ENCODE measurements at regions not wholly inside any gene's neighbourhood (a gene's known extent, or its start where the extent isn't known, plus 50 kb on each side); places are given as distances from the start of the nearest gene placed in this dataset.

- Histone ChIP-seq H3K4me3 (ENCODE audit: insufficient read depth, low read length) (no peak overlapping the region), H4K20me1 (ENCODE audit: insufficient read depth, low read length) (no peaks in the 10 kb centered on the region), H2AFZ (ENCODE audit: low read length) (no peak overlapping the region), H3K27ac (ENCODE audit: low read depth, low read length) (no peak overlapping the region), H3K36me3 (ENCODE audit: insufficient read depth, low read length) (no peaks in the 10 kb centered on the region), H3K79me2 (ENCODE audit: insufficient read depth, low read length) (no peaks in the 10 kb centered on the region), H3K4me1 (ENCODE audit: insufficient read depth, low read length) (peaks cover 20% of the 10 kb centered on the region), H3K9me3 (ENCODE audit: low read depth, low read length) (no peaks in the 10 kb centered on the region), H3K27me3 (ENCODE audit: insufficient read depth, low read length) (no peaks in the 10 kb centered on the region), H3K4me2 (ENCODE audit: insufficient read depth, low read length) (no peak overlapping the region)
- TF ChIP-seq, protein P1, sequence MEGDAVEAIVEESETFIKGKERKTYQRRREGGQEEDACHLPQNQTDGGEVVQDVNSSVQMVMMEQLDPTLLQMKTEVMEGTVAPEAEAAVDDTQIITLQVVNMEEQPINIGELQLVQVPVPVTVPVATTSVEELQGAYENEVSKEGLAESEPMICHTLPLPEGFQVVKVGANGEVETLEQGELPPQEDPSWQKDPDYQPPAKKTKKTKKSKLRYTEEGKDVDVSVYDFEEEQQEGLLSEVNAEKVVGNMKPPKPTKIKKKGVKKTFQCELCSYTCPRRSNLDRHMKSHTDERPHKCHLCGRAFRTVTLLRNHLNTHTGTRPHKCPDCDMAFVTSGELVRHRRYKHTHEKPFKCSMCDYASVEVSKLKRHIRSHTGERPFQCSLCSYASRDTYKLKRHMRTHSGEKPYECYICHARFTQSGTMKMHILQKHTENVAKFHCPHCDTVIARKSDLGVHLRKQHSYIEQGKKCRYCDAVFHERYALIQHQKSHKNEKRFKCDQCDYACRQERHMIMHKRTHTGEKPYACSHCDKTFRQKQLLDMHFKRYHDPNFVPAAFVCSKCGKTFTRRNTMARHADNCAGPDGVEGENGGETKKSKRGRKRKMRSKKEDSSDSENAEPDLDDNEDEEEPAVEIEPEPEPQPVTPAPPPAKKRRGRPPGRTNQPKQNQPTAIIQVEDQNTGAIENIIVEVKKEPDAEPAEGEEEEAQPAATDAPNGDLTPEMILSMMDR (IDR thresholded peaks at IDR 0.05; ENCODE audit: extremely low read depth, low read depth, low read length) = no peak
- no peak for DNase-seq (ENCODE audit: insufficient read length, low spot score, missing footprints)
Observed at GRCh38 chr2:150230616-150231015, 256.9 kb downstream of the RND3 start.

GRCh38 chr2:150230004-150230403, 257.5 kb downstream of the RND3 start:
- H3K9me3 ChIP-seq (ENCODE audit: low read depth, low read length) = no peaks in the 10 kb centered on the region
- no peak overlapping the region for H3K4me2 ChIP-seq (ENCODE audit: insufficient read depth, low read length)
- H3K27me3 ChIP-seq (ENCODE audit: insufficient read depth, low read length) = no peaks in the 10 kb centered on the region
- no peak overlapping the region for H2AFZ ChIP-seq (ENCODE audit: low read length)
- no peak overlapping the region for H3K4me3 ChIP-seq (ENCODE audit: insufficient read depth, low read length)
- H4K20me1 ChIP-seq (ENCODE audit: insufficient read depth, low read length) = no peaks in the 10 kb centered on the region
- H3K36me3 ChIP-seq (ENCODE audit: insufficient read depth, low read length) = no peaks in the 10 kb centered on the region
- no peak overlapping the region for H3K27ac ChIP-seq (ENCODE audit: low read depth, low read length)
- H3K4me1 ChIP-seq (ENCODE audit: insufficient read depth, low read length) = peaks cover 14% of the 10 kb centered on the region
- TF ChIP-seq, protein P1 (IDR thresholded peaks at IDR 0.05; ENCODE audit: extremely low read depth, low read depth, low read length) = no peak
- no peak for DNase-seq (ENCODE audit: insufficient read length, low spot score, missing footprints)
- H3K79me2 ChIP-seq (ENCODE audit: insufficient read depth, low read length) = no peaks in the 10 kb centered on the region

- no peaks in the 10 kb centered on the region for H3K79me2 ChIP-seq (ENCODE audit: insufficient read depth, low read length)
- no peaks in the 10 kb centered on the region for H3K36me3 ChIP-seq (ENCODE audit: insufficient read depth, low read length)
- H3K27me3 ChIP-seq (ENCODE audit: insufficient read depth, low read length) = no peaks in the 10 kb centered on the region
- H3K4me1 ChIP-seq (ENCODE audit: insufficient read depth, low read length) = peaks cover 3% of the 10 kb centered on the region
- TF ChIP-seq, protein P1 (IDR thresholded peaks at IDR 0.05; ENCODE audit: extremely low read depth, low read depth, low read length) = no peak
- peak overlapping the region; percentile 21 for H3K4me2 ChIP-seq (ENCODE audit: insufficient read depth, low read length)
- no peaks in the 10 kb centered on the region for H4K20me1 ChIP-seq (ENCODE audit: insufficient read depth, low read length)
- H2AFZ ChIP-seq (ENCODE audit: low read length) = peak overlapping the region; percentile 53
- no peak for DNase-seq (ENCODE audit: insufficient read length, low spot score, missing footprints)
- no peak overlapping the region for H3K4me3 ChIP-seq (ENCODE audit: insufficient read depth, low read length)
- no peaks in the 10 kb centered on the region for H3K9me3 ChIP-seq (ENCODE audit: low read depth, low read length)
- H3K27ac ChIP-seq (ENCODE audit: low read depth, low read length) = no peak overlapping the region
Observed at GRCh38 chr2:150228936-150229335, 258.5 kb downstream of the RND3 start.

- no peaks in the 10 kb centered on the region for H3K79me2 ChIP-seq (ENCODE audit: insufficient read depth, low read length)
- H2AFZ ChIP-seq (ENCODE audit: low read length) = no peak overlapping the region
- no peak for DNase-seq (ENCODE audit: insufficient read length, low spot score, missing footprints)
- H3K27me3 ChIP-seq (ENCODE audit: insufficient read depth, low read length) = no peaks in the 10 kb centered on the region
- no peak overlapping the region for H3K27ac ChIP-seq (ENCODE audit: low read depth, low read length)
- no peak overlapping the region for H3K4me3 ChIP-seq (ENCODE audit: insufficient read depth, low read length)
- TF ChIP-seq, protein P1 (IDR thresholded peaks at IDR 0.05; ENCODE audit: extremely low read depth, low read depth, low read length) = no peak
- peaks cover 3% of the 10 kb centered on the region for H3K4me1 ChIP-seq (ENCODE audit: insufficient read depth, low read length)
- no peak overlapping the region for H3K4me2 ChIP-seq (ENCODE audit: insufficient read depth, low read length)
- H4K20me1 ChIP-seq (ENCODE audit: insufficient read depth, low read length) = no peaks in the 10 kb centered on the region
- no peaks in the 10 kb centered on the region for H3K9me3 ChIP-seq (ENCODE audit: low read depth, low read length)
- no peaks in the 10 kb centered on the region for H3K36me3 ChIP-seq (ENCODE audit: insufficient read depth, low read length)
Observed at GRCh38 chr2:150225030-150225429, 262.4 kb downstream of the RND3 start.

All from osteoblast (primary cell).